Ecto neural progenitor cell (in vitro differentiated cells): ENCODE measurements at regions not wholly inside any gene's neighbourhood (a gene's known extent, or its start where the extent isn't known, plus 50 kb on each side); places are given as distances from the start of the nearest gene placed in this dataset.
"Not testable (repeated sequence)": the region's sequence is repeated elsewhere in the genome, so short reads cannot be mapped to it uniquely, and the experiment has no call there.

Experiments
- DNase-seq: peaks from one replicate; pipeline ENCODE4 v3.0.0-alpha.2; 2018; ENCODE audit warnings: low spot score

GRCh38 chrX:9271789-9272525 is 192.9 kb upstream of the TBL1X start:
- no peak for DNase-seq

GRCh38 chrX:9273744-9274143 is 191.1 kb upstream of the TBL1X start:
- DNase-seq, result no peak

- no peak for DNase-seq
These were observed 186.2 kb upstream of the TBL1X start for GRCh38 chrX:9278475-9279233.

- DNase-seq, result no peak
These were observed 185.7 kb upstream of the TBL1X start for GRCh38 chrX:9279234-9279544.

- no peak for DNase-seq
These were observed 184.0 kb upstream of the TBL1X start for GRCh38 chrX:9280831-9281230.

- no peak for DNase-seq
These were observed 182.5 kb upstream of the TBL1X start for GRCh38 chrX:9282325-9282724.

GRCh38 chrX:9285342-9285771 is 179.5 kb upstream of the TBL1X start:
- DNase-seq, result no peak

- no peak for DNase-seq
These were observed 178.6 kb upstream of the TBL1X start for GRCh38 chrX:9286234-9286633.

GRCh38 chrX:9291629-9292028 is 173.2 kb upstream of the TBL1X start:
- peak; percentile 66 for DNase-seq

GRCh38 chrX:9293051-9293496 is 171.8 kb upstream of the TBL1X start:
- DNase-seq, result peak; percentile 49

- DNase-seq, result no peak
These were observed 171.0 kb upstream of the TBL1X start for GRCh38 chrX:9293903-9294302.

GRCh38 chrX:9295551-9295950 is 169.3 kb upstream of the TBL1X start:
- no peak for DNase-seq

- DNase-seq, result no peak
These were observed 166.6 kb upstream of the TBL1X start for GRCh38 chrX:9298221-9298620.

GRCh38 chrX:9299681-9300080 is 165.2 kb upstream of the TBL1X start:
- not testable (repeated sequence) for DNase-seq

- no peak for DNase-seq
These were observed 163.0 kb upstream of the TBL1X start for GRCh38 chrX:9301836-9302235.

GRCh38 chrX:9302381-9302780 is 162.5 kb upstream of the TBL1X start:
- no peak for DNase-seq

- no peak for DNase-seq
These were observed 156.4 kb upstream of the TBL1X start for GRCh38 chrX:9308426-9308825.

GRCh38 chrX:9310616-9311015 is 154.2 kb upstream of the TBL1X start:
- no peak for DNase-seq

GRCh38 chrX:9311421-9312160 is 153.3 kb upstream of the TBL1X start:
- DNase-seq, result no peak

GRCh38 chrX:9312922-9313867 is 151.7 kb upstream of the TBL1X start:
- peak; percentile 54 for DNase-seq

- no peak for DNase-seq
These were observed 149.8 kb upstream of the TBL1X start for GRCh38 chrX:9315086-9315485.

GRCh38 chrX:9316096-9316495 is 148.8 kb upstream of the TBL1X start:
- DNase-seq, result no peak
